Colonic mucosa (tissue), 4 donors: ENCODE measurements at regions not wholly inside any gene's neighbourhood (a gene's known extent, or its start where the extent isn't known, plus 50 kb on each side); places are given as distances from the start of the nearest gene placed in this dataset.

Experiments used
- DNase-seq: peaks from one replicate; pipeline ENCODE4 v3.0.0-alpha.2; 2020
- H3K27ac ChIP-seq: fragments of 200-600 bp; one replicate; pipeline ENCODE4 v1.8.0; 2021
- H3K27me3 ChIP-seq: fragments of 200-600 bp; one replicate; pipeline ENCODE4 v1.8.0; 2021
- H3K36me3 ChIP-seq: fragments of 200-600 bp; one replicate; pipeline ENCODE4 v1.8.0; 2021
- H3K4me1 ChIP-seq: fragments of 200-600 bp; one replicate; pipeline ENCODE4 v1.8.0; 2021; ENCODE audit warnings: mild to moderate bottlenecking
- H3K4me3 ChIP-seq: fragments of 200-600 bp; one replicate; pipeline ENCODE4 v1.8.0; 2021
- H3K9ac ChIP-seq, 2 donors: one replicate each; pipeline ENCODE4 v1.7.0; 2013; ENCODE audit warnings: control low read depth in 2 of 2, low read depth in 2 of 2, low read length in 2 of 2
- H3K9me3 ChIP-seq: fragments of 200-600 bp; one replicate; pipeline ENCODE4 v1.8.0; 2021
- intact Hi-C: fragments of 100-400 bp; cut with DNase I; formaldehyde crosslinking; loops from one replicate; pipeline ENCODE4 v1.14.1; 2022
- TF ChIP-seq, protein P1 (sequence below): fragments of 200-600 bp; IDR thresholded peaks from one replicate; pipeline ENCODE4 v1.8.0; 2022; ENCODE audit warnings: antibody characterized with exemption, mild to moderate bottlenecking
- donor health status: healthy.
- donor health status: DM: no; HTN: no; CAD: no.
- donor health status: DM: no; HTN: no; CAD: no.

DNA sequence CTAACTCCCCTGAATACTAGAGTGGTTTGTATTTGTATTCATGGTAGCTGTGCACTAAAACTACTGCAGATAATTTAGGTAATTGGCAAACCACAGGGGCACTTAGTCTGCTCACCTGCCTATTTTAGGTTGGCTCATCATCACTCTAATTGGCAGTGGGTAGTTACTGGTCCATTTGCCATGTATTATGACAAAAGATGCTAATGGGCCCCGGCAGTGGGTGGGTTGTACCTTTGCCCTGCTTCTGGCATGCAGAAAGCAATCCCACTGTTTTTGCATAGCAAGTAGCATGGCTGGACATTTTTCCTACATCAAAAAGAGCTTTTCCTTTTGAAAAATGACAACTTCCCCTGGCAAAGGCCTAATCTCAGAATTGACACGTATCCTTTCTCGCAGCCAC, 741.4 kb upstream of the MAP3K7 start:
- Histone ChIP-seq H3K27ac (no peak overlapping the region), H3K4me3 (no peak overlapping the region), H3K27me3 (no peaks in the 10 kb centered on the region), H3K4me1 (no peaks in the 10 kb centered on the region), H3K36me3 (no peaks in the 10 kb centered on the region), H3K9me3 (no peaks in the 10 kb centered on the region), H3K9ac (no peak overlapping the region)
- TF ChIP-seq, protein P1, sequence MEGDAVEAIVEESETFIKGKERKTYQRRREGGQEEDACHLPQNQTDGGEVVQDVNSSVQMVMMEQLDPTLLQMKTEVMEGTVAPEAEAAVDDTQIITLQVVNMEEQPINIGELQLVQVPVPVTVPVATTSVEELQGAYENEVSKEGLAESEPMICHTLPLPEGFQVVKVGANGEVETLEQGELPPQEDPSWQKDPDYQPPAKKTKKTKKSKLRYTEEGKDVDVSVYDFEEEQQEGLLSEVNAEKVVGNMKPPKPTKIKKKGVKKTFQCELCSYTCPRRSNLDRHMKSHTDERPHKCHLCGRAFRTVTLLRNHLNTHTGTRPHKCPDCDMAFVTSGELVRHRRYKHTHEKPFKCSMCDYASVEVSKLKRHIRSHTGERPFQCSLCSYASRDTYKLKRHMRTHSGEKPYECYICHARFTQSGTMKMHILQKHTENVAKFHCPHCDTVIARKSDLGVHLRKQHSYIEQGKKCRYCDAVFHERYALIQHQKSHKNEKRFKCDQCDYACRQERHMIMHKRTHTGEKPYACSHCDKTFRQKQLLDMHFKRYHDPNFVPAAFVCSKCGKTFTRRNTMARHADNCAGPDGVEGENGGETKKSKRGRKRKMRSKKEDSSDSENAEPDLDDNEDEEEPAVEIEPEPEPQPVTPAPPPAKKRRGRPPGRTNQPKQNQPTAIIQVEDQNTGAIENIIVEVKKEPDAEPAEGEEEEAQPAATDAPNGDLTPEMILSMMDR: no peak
- intact Hi-C loops: no loop called here
- DNase-seq: no peak

DNA sequence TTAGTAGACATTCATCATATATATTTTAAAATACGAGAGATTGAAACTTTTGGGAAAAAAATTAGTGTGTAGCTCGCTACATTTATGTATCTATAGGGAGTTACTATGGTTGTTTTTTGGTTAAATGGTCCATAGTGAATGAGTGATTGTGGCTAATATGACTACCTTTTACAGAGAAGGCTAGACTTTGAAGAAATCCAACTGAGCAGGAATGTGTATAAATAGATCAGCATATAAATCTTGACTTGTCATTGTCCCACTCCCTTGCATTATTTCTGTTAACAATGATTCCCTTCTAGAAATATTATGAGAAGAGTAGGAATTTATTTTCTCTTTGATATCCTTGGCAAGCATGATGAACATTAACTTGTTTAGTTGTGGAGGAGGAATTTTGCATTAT, 737.8 kb upstream of the MAP3K7 start:
- no peaks in the 10 kb centered on the region for H3K9me3 ChIP-seq
- intact Hi-C loops: no loop called here
- no peak overlapping the region for H3K9ac ChIP-seq
- TF ChIP-seq, protein P1: no peak
- H3K27ac ChIP-seq: no peak overlapping the region
- no peaks in the 10 kb centered on the region for H3K4me1 ChIP-seq
- no peak for DNase-seq
- H3K36me3 ChIP-seq: no peaks in the 10 kb centered on the region
- H3K27me3 ChIP-seq: no peaks in the 10 kb centered on the region
- no peak overlapping the region for H3K4me3 ChIP-seq

DNA sequence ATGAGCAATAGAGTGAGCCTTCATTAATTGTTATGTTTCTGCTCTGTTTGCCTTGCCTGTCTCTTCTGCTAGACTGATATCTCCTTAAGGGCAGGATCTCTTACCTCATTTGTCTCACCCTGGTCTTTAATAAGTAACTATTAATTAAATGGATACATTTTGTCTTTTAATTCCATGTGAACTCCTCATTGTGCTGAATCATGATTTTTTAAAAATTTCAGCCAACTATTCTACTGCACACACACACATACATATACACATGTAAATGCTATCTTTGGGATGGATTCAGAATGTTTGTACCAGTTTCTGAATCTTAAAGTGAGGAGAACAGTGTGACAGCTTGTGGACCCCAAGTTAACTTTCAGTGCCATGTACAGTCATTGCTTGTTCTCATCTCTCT, 731.1 kb upstream of the MAP3K7 start:
- Histone ChIP-seq H3K27me3 (no peaks in the 10 kb centered on the region), H3K4me3 (no peak overlapping the region), H3K27ac (no peak overlapping the region), H3K36me3 (no peaks in the 10 kb centered on the region), H3K4me1 (no peaks in the 10 kb centered on the region), H3K9ac (no peak overlapping the region), H3K9me3 (no peaks in the 10 kb centered on the region)
- TF ChIP-seq, protein P1: no peak
- DNase-seq: no peak
- intact Hi-C loops: no loop called here

DNA sequence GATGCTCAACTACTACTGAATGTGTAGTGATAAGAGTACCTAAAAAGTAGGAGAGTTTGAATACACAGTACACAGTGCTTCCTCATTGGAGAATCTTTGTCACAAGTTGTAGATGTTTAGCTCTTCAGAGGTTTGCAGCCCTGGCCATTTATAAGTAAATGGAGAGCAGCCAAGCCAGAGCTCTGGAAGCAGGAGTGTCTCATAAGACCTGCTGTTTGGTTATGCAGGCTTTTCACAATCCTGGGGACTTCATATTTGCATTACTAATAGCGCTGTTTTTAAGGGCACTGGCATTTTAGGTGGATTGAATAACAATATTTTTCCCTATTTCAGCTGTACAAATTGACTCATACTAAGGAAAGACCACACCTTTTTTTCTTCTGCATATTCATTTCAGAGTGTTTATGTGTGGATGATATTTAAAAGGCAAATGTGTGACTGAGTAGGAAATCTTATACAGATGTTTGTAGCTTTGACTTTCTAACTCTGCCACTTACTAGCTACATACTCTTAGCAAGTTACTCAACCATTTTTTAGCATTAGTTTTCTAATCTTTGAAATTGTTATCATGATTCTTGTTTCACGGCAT, 730.5 kb upstream of the MAP3K7 start:
- TF ChIP-seq, protein P1: no peak
- no peak for DNase-seq
- Histone ChIP-seq H3K36me3 (no peaks in the 10 kb centered on the region), H3K27me3 (no peaks in the 10 kb centered on the region), H3K9ac (no peak overlapping the region), H3K9me3 (no peaks in the 10 kb centered on the region), H3K27ac (no peak overlapping the region), H3K4me3 (no peak overlapping the region), H3K4me1 (no peaks in the 10 kb centered on the region)
- intact Hi-C loops: no loop called here

DNA sequence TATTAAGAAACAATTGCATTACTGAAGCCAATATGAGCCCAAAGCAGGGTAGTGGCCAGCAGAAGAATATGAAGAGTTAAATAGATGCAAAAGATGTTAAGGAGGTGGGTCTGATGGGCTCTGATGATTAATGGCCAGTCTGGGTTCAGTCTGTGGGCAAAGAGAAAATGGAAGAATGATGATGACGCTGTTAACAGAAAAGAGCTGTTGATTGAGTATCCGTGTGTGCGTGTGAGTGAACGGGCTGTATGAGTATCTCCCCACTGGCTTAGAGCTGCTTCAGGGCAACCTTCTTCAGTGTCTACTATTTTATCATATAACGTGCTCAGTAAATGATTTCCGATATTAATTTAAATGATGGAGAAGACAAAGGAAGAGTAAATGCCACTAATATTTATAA, 723.3 kb upstream of the MAP3K7 start:
- intact Hi-C loops: no loop called here
- Histone ChIP-seq H3K4me3 (no peak overlapping the region), H3K36me3 (no peaks in the 10 kb centered on the region), H3K9ac (no peak overlapping the region), H3K27me3 (no peaks in the 10 kb centered on the region), H3K4me1 (no peaks in the 10 kb centered on the region), H3K27ac (no peak overlapping the region), H3K9me3 (no peaks in the 10 kb centered on the region)
- TF ChIP-seq, protein P1: no peak
- no peak for DNase-seq

DNA sequence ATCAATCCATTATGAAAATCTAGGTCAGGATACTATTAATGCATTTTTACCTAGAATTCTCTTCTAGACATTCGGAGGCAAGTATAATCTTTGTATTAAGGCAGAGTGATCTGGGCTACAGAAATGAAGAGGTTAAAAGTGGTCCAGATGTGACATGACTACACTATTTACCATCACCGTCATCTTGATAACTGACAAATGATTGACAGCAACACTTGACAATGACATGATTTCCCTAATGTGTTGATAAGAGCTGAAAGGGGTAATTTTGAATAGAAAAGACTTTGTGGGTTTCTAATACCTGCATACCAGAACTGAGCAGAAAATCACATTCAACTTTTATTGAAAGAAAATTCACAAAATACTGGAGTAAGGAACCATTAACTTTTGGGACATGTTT, 718.9 kb upstream of the MAP3K7 start:
- Histone ChIP-seq H3K9me3 (no peaks in the 10 kb centered on the region), H3K4me3 (no peak overlapping the region), H3K27me3 (no peaks in the 10 kb centered on the region), H3K27ac (no peak overlapping the region), H3K9ac (no peak overlapping the region), H3K36me3 (no peaks in the 10 kb centered on the region), H3K4me1 (no peaks in the 10 kb centered on the region)
- TF ChIP-seq, protein P1: no peak
- no peak for DNase-seq
- intact Hi-C loops: no loop called here
